ENCODE measurements at regions not wholly inside any gene's neighbourhood (a gene's known extent, or its start where the extent isn't known, plus 50 kb on each side); places are given as distances from the start of the nearest gene placed in this dataset.

GRCh38 chr11:10386861-10387205 is 68.2 kb upstream of the AMPD3 start:
- Histone ChIP-seq H3K9me3 (ENCODE audit: control insufficient read depth, low read depth, low read length) (no peaks in the 10 kb centered on the region), H3K36me3 (ENCODE audit: control insufficient read depth, insufficient read depth, low read length) (no peaks in the 10 kb centered on the region), H3K4me3 (ENCODE audit: low read length) (no peak overlapping the region), H3K4me1 (ENCODE audit: control insufficient read depth, insufficient read depth, low read length) (peaks cover 10% of the 10 kb centered on the region), H3K27ac (ENCODE audit: low read length) (peak overlapping the region; percentile 53), H3K27me3 (ENCODE audit: control insufficient read depth, insufficient read depth, low read length) (no peaks in the 10 kb centered on the region)
- no peak for DNase-seq
- no CpG with 5 or more reads among the region's 6 CpGs for WGBS (ENCODE audit: insufficient coverage, low lambda C conversion rate)

- Histone ChIP-seq H3K36me3 (ENCODE audit: control insufficient read depth, insufficient read depth, low read length) (no peaks in the 10 kb centered on the region), H3K27ac (ENCODE audit: low read length) (peak overlapping the region; percentile 53), H3K4me3 (ENCODE audit: low read length) (no peak overlapping the region), H3K4me1 (ENCODE audit: control insufficient read depth, insufficient read depth, low read length) (peaks cover 13% of the 10 kb centered on the region), H3K27me3 (ENCODE audit: control insufficient read depth, insufficient read depth, low read length) (no peaks in the 10 kb centered on the region), H3K9me3 (ENCODE audit: control insufficient read depth, low read depth, low read length) (no peaks in the 10 kb centered on the region)
- WGBS (ENCODE audit: insufficient coverage, low lambda C conversion rate), result no CpG with 5 or more reads among the region's 17 CpGs
- DNase-seq, result peak in 1 of 2 donors; percentile 46
Measured at GRCh38 chr11:10387206-10388083, 67.6 kb upstream of the AMPD3 start.

GRCh38 chr11:10388101-10388500 is 67.0 kb upstream of the AMPD3 start:
- DNase-seq, result peak in 1 of 2 donors; percentile 60
- Histone ChIP-seq H3K27me3 (ENCODE audit: control insufficient read depth, insufficient read depth, low read length) (no peaks in the 10 kb centered on the region), H3K27ac (ENCODE audit: low read length) (no peak overlapping the region), H3K4me1 (ENCODE audit: control insufficient read depth, insufficient read depth, low read length) (peaks cover 13% of the 10 kb centered on the region), H3K9me3 (ENCODE audit: control insufficient read depth, low read depth, low read length) (no peaks in the 10 kb centered on the region), H3K36me3 (ENCODE audit: control insufficient read depth, insufficient read depth, low read length) (no peaks in the 10 kb centered on the region), H3K4me3 (ENCODE audit: low read length) (no peak overlapping the region)
- 25% methylated on average over 1 of the region's 5 CpGs for WGBS (ENCODE audit: insufficient coverage, low lambda C conversion rate)

GRCh38 chr11:10388574-10388973 is 66.5 kb upstream of the AMPD3 start:
- no peak overlapping the region for H3K4me3 ChIP-seq (ENCODE audit: low read length)
- H3K4me1 ChIP-seq (ENCODE audit: control insufficient read depth, insufficient read depth, low read length), result peaks cover 13% of the 10 kb centered on the region
- H3K27ac ChIP-seq (ENCODE audit: low read length), result no peak overlapping the region
- DNase-seq, result no peak
- H3K27me3 ChIP-seq (ENCODE audit: control insufficient read depth, insufficient read depth, low read length), result no peaks in the 10 kb centered on the region
- H3K36me3 ChIP-seq (ENCODE audit: control insufficient read depth, insufficient read depth, low read length), result no peaks in the 10 kb centered on the region
- 60% methylated on average over 1 of the region's 5 CpGs for WGBS (ENCODE audit: insufficient coverage, low lambda C conversion rate)
- H3K9me3 ChIP-seq (ENCODE audit: control insufficient read depth, low read depth, low read length), result no peaks in the 10 kb centered on the region

GRCh38 chr11:10390375-10390774 is 64.7 kb upstream of the AMPD3 start:
- Histone ChIP-seq H3K27ac (ENCODE audit: low read length) (no peak overlapping the region), H3K4me3 (ENCODE audit: low read length) (no peak overlapping the region), H3K4me1 (ENCODE audit: control insufficient read depth, insufficient read depth, low read length) (peaks cover 13% of the 10 kb centered on the region)

GRCh38 chr11:10392095-10393079 is 62.7 kb upstream of the AMPD3 start:
- Histone ChIP-seq H3K4me1 (ENCODE audit: control insufficient read depth, insufficient read depth, low read length) (peaks cover 13% of the 10 kb centered on the region), H3K36me3 (ENCODE audit: control insufficient read depth, insufficient read depth, low read length) (no peaks in the 10 kb centered on the region), H3K9me3 (ENCODE audit: control insufficient read depth, low read depth, low read length) (no peaks in the 10 kb centered on the region), H3K4me3 (ENCODE audit: low read length) (no peak overlapping the region), H3K27me3 (ENCODE audit: control insufficient read depth, insufficient read depth, low read length) (no peaks in the 10 kb centered on the region), H3K27ac (ENCODE audit: low read length) (no peak overlapping the region)
- DNase-seq, result no peak
- 86% methylated on average over 1 of the region's 11 CpGs for WGBS (ENCODE audit: insufficient coverage, low lambda C conversion rate)

More at GRCh38 chr11:10390375-10390774, 64.7 kb upstream of the AMPD3 start:
- no peaks in the 10 kb centered on the region for H3K27me3 ChIP-seq (ENCODE audit: control insufficient read depth, insufficient read depth, low read length)
- no peaks in the 10 kb centered on the region for H3K9me3 ChIP-seq (ENCODE audit: control insufficient read depth, low read depth, low read length)
- DNase-seq, result no peak
- H3K36me3 ChIP-seq (ENCODE audit: control insufficient read depth, insufficient read depth, low read length), result no peaks in the 10 kb centered on the region

GRCh38 chr11:10394229-10395101 is 60.6 kb upstream of the AMPD3 start:
- H3K4me1 ChIP-seq (ENCODE audit: control insufficient read depth, insufficient read depth, low read length), result peaks cover 4% of the 10 kb centered on the region
- no peak overlapping the region for H3K27ac ChIP-seq (ENCODE audit: low read length)
- H3K27me3 ChIP-seq (ENCODE audit: control insufficient read depth, insufficient read depth, low read length), result no peaks in the 10 kb centered on the region
- WGBS (ENCODE audit: insufficient coverage, low lambda C conversion rate), result 65% methylated on average over 5 of the region's 13 CpGs
- no peaks in the 10 kb centered on the region for H3K9me3 ChIP-seq (ENCODE audit: control insufficient read depth, low read depth, low read length)
- no peak for DNase-seq
- no peak overlapping the region for H3K4me3 ChIP-seq (ENCODE audit: low read length)
- H3K36me3 ChIP-seq (ENCODE audit: control insufficient read depth, insufficient read depth, low read length), result no peaks in the 10 kb centered on the region

GRCh38 chr11:10395166-10395897 is 59.7 kb upstream of the AMPD3 start:
- peaks cover 4% of the 10 kb centered on the region for H3K4me1 ChIP-seq (ENCODE audit: control insufficient read depth, insufficient read depth, low read length)
- WGBS (ENCODE audit: insufficient coverage, low lambda C conversion rate), result 100% methylated on average over 1 of the region's 6 CpGs
- no peaks in the 10 kb centered on the region for H3K9me3 ChIP-seq (ENCODE audit: control insufficient read depth, low read depth, low read length)
- no peak for DNase-seq
- H3K27me3 ChIP-seq (ENCODE audit: control insufficient read depth, insufficient read depth, low read length), result no peaks in the 10 kb centered on the region
- no peak overlapping the region for H3K4me3 ChIP-seq (ENCODE audit: low read length)
- H3K27ac ChIP-seq (ENCODE audit: low read length), result no peak overlapping the region
- H3K36me3 ChIP-seq (ENCODE audit: control insufficient read depth, insufficient read depth, low read length), result no peaks in the 10 kb centered on the region

- no peaks in the 10 kb centered on the region for H3K27me3 ChIP-seq (ENCODE audit: control insufficient read depth, insufficient read depth, low read length)
- H3K27ac ChIP-seq (ENCODE audit: low read length), result no peak overlapping the region
- no peaks in the 10 kb centered on the region for H3K9me3 ChIP-seq (ENCODE audit: control insufficient read depth, low read depth, low read length)
- no peaks in the 10 kb centered on the region for H3K36me3 ChIP-seq (ENCODE audit: control insufficient read depth, insufficient read depth, low read length)
- H3K4me3 ChIP-seq (ENCODE audit: low read length), result no peak overlapping the region
- DNase-seq, result no peak
- WGBS (ENCODE audit: insufficient coverage, low lambda C conversion rate), result no CpG with 5 or more reads among the region's 4 CpGs
- H3K4me1 ChIP-seq (ENCODE audit: control insufficient read depth, insufficient read depth, low read length), result peaks cover 4% of the 10 kb centered on the region
Measured at GRCh38 chr11:10396771-10397170, 58.3 kb upstream of the AMPD3 start.

Data from large intestine (tissue), 3 donors.